H9 (cell line): ENCODE measurements at regions not wholly inside any gene's neighbourhood (a gene's known extent, or its start where the extent isn't known, plus 50 kb on each side); places are given as distances from the start of the nearest gene placed in this dataset.

Experiments used
- DNase-seq: peaks from one replicate; pipeline ENCODE4 v3.0.0-alpha.2; 2017
- H2AFZ ChIP-seq: one replicate; pipeline ENCODE4 v1.6.1; 2013; ENCODE audit warnings: mild to moderate bottlenecking, low read length, control low read depth, moderate library complexity
- H2AK5ac ChIP-seq: 2 replicates; pipeline ENCODE4 v1.6.1; 2013; ENCODE audit warnings: low read length, control low read depth, mixed read lengths; ENCODE audit not compliant: insufficient read length
- H2BK120ac ChIP-seq: one replicate; pipeline ENCODE4 v1.6.1; 2013; ENCODE audit warnings: low read depth, mild to moderate bottlenecking, low read length, control low read depth, inconsistent platforms; ENCODE audit not compliant: poor library complexity, severe bottlenecking
- H2BK12ac ChIP-seq: 2 replicates; pipeline ENCODE4 v1.6.1; 2013; ENCODE audit warnings: low read length, control low read depth, mixed read lengths, low read depth; ENCODE audit not compliant: insufficient read length
- H2BK15ac ChIP-seq: 2 replicates; pipeline ENCODE4 v1.6.1; 2013; ENCODE audit warnings: low read depth, low read length, control low read depth
- H2BK20ac ChIP-seq: one replicate; pipeline ENCODE4 v1.6.1; 2013; ENCODE audit warnings: low read depth, mild to moderate bottlenecking, low read length, control low read depth, inconsistent platforms; ENCODE audit not compliant: poor library complexity, severe bottlenecking
- H2BK5ac ChIP-seq: 2 replicates; pipeline ENCODE4 v1.6.1; 2013; ENCODE audit warnings: low read length, control low read depth, mixed read lengths; ENCODE audit not compliant: insufficient read length
- H3K14ac ChIP-seq: 2 replicates; pipeline ENCODE4 v1.6.1; 2013; ENCODE audit warnings: low read length, control low read depth; ENCODE audit not compliant: insufficient read depth
- H3K18ac ChIP-seq: 2 replicates; pipeline ENCODE4 v1.6.1; 2013; ENCODE audit warnings: low read depth, mild to moderate bottlenecking, mixed read lengths, low read length, control low read depth; ENCODE audit not compliant: insufficient read length
- H3K23ac ChIP-seq: 2 replicates; pipeline ENCODE4 v1.6.1; 2013; ENCODE audit warnings: low read length, control low read depth, mixed read lengths, low read depth; ENCODE audit not compliant: insufficient read length
- H3K23me2 ChIP-seq: 2 replicates; pipeline ENCODE4 v1.6.1; 2013; ENCODE audit warnings: low read depth, mild to moderate bottlenecking, mixed read lengths, low read length, control low read depth; ENCODE audit not compliant: insufficient read length, poor library complexity, severe bottlenecking
- H3K27ac ChIP-seq: 2 replicates; pipeline ENCODE4 v1.5.1; 2013; ENCODE audit warnings: low read length, control low read depth, mixed read lengths, low read depth; ENCODE audit not compliant: insufficient read length
- H3K27me3 ChIP-seq: 2 replicates; pipeline ENCODE4 v1.6.1; 2013; ENCODE audit warnings: low read length, control low read depth, inconsistent platforms; ENCODE audit not compliant: insufficient read depth
- H3K4ac ChIP-seq: 2 replicates; pipeline ENCODE4 v1.6.1; 2013; ENCODE audit warnings: low read depth, mild to moderate bottlenecking, control low read depth, inconsistent platforms, low read length, moderate library complexity
- H3K4me1 ChIP-seq: 2 replicates; pipeline ENCODE4 v1.6.1; 2013; ENCODE audit warnings: low read length, control low read depth, inconsistent platforms; ENCODE audit not compliant: insufficient read depth
- H3K4me2 ChIP-seq: 2 replicates; pipeline ENCODE4 v1.6.1; 2013; ENCODE audit warnings: low read length, control low read depth, mixed read lengths; ENCODE audit not compliant: insufficient read length, insufficient read depth
- H3K56ac ChIP-seq: 2 replicates; pipeline ENCODE4 v1.6.1; 2013; ENCODE audit warnings: low read depth, mild to moderate bottlenecking, mixed read lengths, low read length, control low read depth; ENCODE audit not compliant: insufficient read length
- H3K79me1 ChIP-seq: 2 replicates; pipeline ENCODE4 v1.6.1; 2013; ENCODE audit warnings: low read depth, mild to moderate bottlenecking, moderate library complexity, low read length, control low read depth, inconsistent platforms; ENCODE audit not compliant: insufficient read depth, poor library complexity, severe bottlenecking
- H3K79me2 ChIP-seq: 2 replicates; pipeline ENCODE4 v1.6.1; 2013; ENCODE audit warnings: low read length, control low read depth, inconsistent platforms; ENCODE audit not compliant: insufficient read depth
- H3K9ac ChIP-seq: 2 replicates; pipeline ENCODE4 v1.6.1; 2013; ENCODE audit warnings: low read length, control low read depth, mixed read lengths; ENCODE audit not compliant: insufficient read length; ENCODE audit errors: extremely low read depth
- H3K9me3 ChIP-seq: one replicate; pipeline ENCODE4 v1.6.1; 2013; ENCODE audit warnings: low read depth, low read length, inconsistent platforms; ENCODE audit not compliant: control insufficient read depth
- H3T11ph ChIP-seq: one replicate; pipeline ENCODE4 v1.6.1; 2013; ENCODE audit warnings: mild to moderate bottlenecking, low read length, control low read depth, inconsistent platforms
- H4K20me1 ChIP-seq: one replicate; pipeline ENCODE4 v1.6.1; 2013; ENCODE audit not compliant: control insufficient read depth, insufficient read length, insufficient read depth
- H4K5ac ChIP-seq: 2 replicates; pipeline ENCODE4 v1.6.1; 2013; ENCODE audit warnings: low read depth, mild to moderate bottlenecking, mixed read lengths, low read length, control low read depth; ENCODE audit not compliant: insufficient read length
- H4K8ac ChIP-seq: replicated peaks from 2 replicates; pipeline ENCODE4 v1.6.1; 2013; ENCODE audit warnings: low read length, control low read depth, mixed read lengths, low read depth; ENCODE audit not compliant: insufficient read length
- H4K91ac ChIP-seq: 2 replicates; pipeline ENCODE4 v1.6.1; 2013; ENCODE audit warnings: low read depth, mild to moderate bottlenecking, moderate library complexity, mixed read lengths, low read length, control low read depth; ENCODE audit not compliant: insufficient read length
- H3K27ac Mint-ChIP-seq, 3 experiments: 2 replicates in 2 of 3; 3 replicates in 1 of 3; pipeline ENCODE4 v1.8.0; 2020 to 2021; ENCODE audit warnings: mixed read lengths in 3 of 3, mild to moderate bottlenecking in 1 of 3, moderate library complexity in 1 of 3
- H3K27me3 Mint-ChIP-seq: 2 replicates; pipeline ENCODE4 v1.8.0; 2021; ENCODE audit warnings: low read depth, mild to moderate bottlenecking, moderate library complexity, mixed read lengths
- H3K36me3 Mint-ChIP-seq, 3 experiments: 2 replicates in 2 of 3; 3 replicates in 1 of 3; pipeline ENCODE4 v1.8.0; 2020 to 2021; ENCODE audit warnings: low read depth in 3 of 3, mixed read lengths in 3 of 3; ENCODE audit not compliant: insufficient read depth in 1 of 3
- H3K4me1 Mint-ChIP-seq, 2 experiments: 2 replicates each; pipeline ENCODE4 v1.8.0; 2020; ENCODE audit warnings: mixed read lengths in 2 of 2
- H3K4me3 Mint-ChIP-seq, 2 experiments: 2 replicates in 1 of 2; 3 replicates in 1 of 2; pipeline ENCODE4 v1.8.0; 2020 to 2021; ENCODE audit warnings: mild to moderate bottlenecking in 2 of 2, mixed read lengths in 2 of 2, moderate library complexity in 1 of 2
- H3K9me3 Mint-ChIP-seq, 2 experiments: 2 replicates in 1 of 2; 3 replicates in 1 of 2; pipeline ENCODE4 v1.8.0; 2020; ENCODE audit warnings: mild to moderate bottlenecking in 2 of 2, mixed read lengths in 2 of 2, moderate library complexity in 1 of 2
- CTCF ChIP-seq: fragments of 200-600 bp; sonication (generic); conservative IDR thresholded peaks from 3 replicates; pipeline ENCODE4 v1.8.0; 2021; ENCODE audit warnings: antibody characterized with exemption, mild to moderate bottlenecking
- WGBS: extraction: QIAGEN DNeasy Blood & Tissue Kit; methylation state at CpG from one replicate; pipeline ENCODE4 v1.1.7; 2013; ENCODE audit warnings: missing lambda C conversion rate, low lambda C conversion rate, mixed read lengths; ENCODE audit not compliant: insufficient read length; ENCODE audit errors: extremely low coverage; 5-methylcytosine and 5-hydroxymethylcytosine counted together

- H2BK20ac ChIP-seq, result no peak overlapping the region
- H3K4me1 ChIP-seq, result no peaks in the 10 kb centered on the region
- no peaks in the 10 kb centered on the region for H3K79me2 ChIP-seq
- H3K27me3 Mint-ChIP-seq, result no peaks in the 10 kb centered on the region
- H4K8ac ChIP-seq, result no peak overlapping the region
- no peaks in the 10 kb centered on the region for H3K27me3 ChIP-seq
- H3K4ac ChIP-seq, result no peak overlapping the region
- H4K20me1 ChIP-seq, result no peaks in the 10 kb centered on the region
- no peak overlapping the region for H2BK15ac ChIP-seq
- H2BK12ac ChIP-seq, result no peak overlapping the region
- H3K4me2 ChIP-seq, result no peak overlapping the region
- H2AFZ ChIP-seq, result no peak overlapping the region
- no peaks in the 10 kb centered on the region for H3K9me3 Mint-ChIP-seq
- no peak overlapping the region for H3K23ac ChIP-seq
- no CpG with 5 or more reads among the region's 2 CpGs for whole genome bisulfite sequencing
- DNase-seq, result no peak
- no peak overlapping the region for H2AK5ac ChIP-seq
- TF ChIP-seq CTCF, result no peak
- H3K27ac Mint-ChIP-seq, result no peak overlapping the region
- no peak overlapping the region for H3K4me3 Mint-ChIP-seq
- H3K4me1 Mint-ChIP-seq, result peaks cover 0 to 6% of the 10 kb centered on the region in 2 experiments; a peak in 2 of 4 replicates
- H4K5ac ChIP-seq, result no peak overlapping the region
- no peak overlapping the region for H3K14ac ChIP-seq
- no peak overlapping the region for H3K56ac ChIP-seq
- H3K9me3 ChIP-seq, result no peaks in the 10 kb centered on the region
- no peak overlapping the region for H3K27ac ChIP-seq
- H2BK5ac ChIP-seq, result no peak overlapping the region
- H3K23me2 ChIP-seq, result no peaks in the 10 kb centered on the region
- no peaks in the 10 kb centered on the region for H3K36me3 Mint-ChIP-seq
- H3K18ac ChIP-seq, result no peak overlapping the region
- no peak overlapping the region for H2BK120ac ChIP-seq
- no peak overlapping the region for H3K9ac ChIP-seq
- H3K79me1 ChIP-seq, result no peaks in the 10 kb centered on the region
- no peak overlapping the region for H3T11ph ChIP-seq
- no peak overlapping the region for H4K91ac ChIP-seq
Observed at GRCh38 chr6:140274548-140274947, 900.1 kb upstream of the CITED2 start.
